GM21360 (cell line): ENCODE measurements at regions not wholly inside any gene's neighbourhood (a gene's known extent, or its start where the extent isn't known, plus 50 kb on each side); places are given as distances from the start of the nearest gene placed in this dataset.

Experiments used
- ATAC-seq: cut with Tn5 transposase; IDR thresholded peaks from one replicate; pipeline ENCODE4 v1.9.1; 2021; ENCODE audit warnings: mild to moderate bottlenecking, moderate library complexity; ENCODE audit not compliant: unreplicated experiment

- no peak for ATAC-seq
These were observed 117.2 kb upstream of the CCDC112 start for GRCh38 chr5:115413651-115414050.

- ATAC-seq = no peak
These were observed 112.6 kb upstream of the CCDC112 start for GRCh38 chr5:115409094-115409493.

- no peak for ATAC-seq
These were observed 106.5 kb upstream of the CCDC112 start for GRCh38 chr5:115402822-115403577.

- no peak for ATAC-seq
These were observed 105.6 kb upstream of the CCDC112 start for GRCh38 chr5:115402092-115402491.

GRCh38 chr5:115398719-115399118 is 102.3 kb upstream of the CCDC112 start:
- ATAC-seq = no peak

GRCh38 chr5:115396688-115397087 is 100.2 kb upstream of the CCDC112 start:
- no peak for ATAC-seq

GRCh38 chr5:115396081-115396480 is 99.6 kb upstream of the CCDC112 start:
- ATAC-seq = no peak

GRCh38 chr5:115394531-115394930 is 98.1 kb upstream of the CCDC112 start:
- no peak for ATAC-seq

- ATAC-seq = no peak
These were observed 96.8 kb upstream of the CCDC112 start for GRCh38 chr5:115393239-115393638.

- no peak for ATAC-seq
These were observed 96.2 kb upstream of the CCDC112 start for GRCh38 chr5:115392611-115393010.

GRCh38 chr5:115391780-115392179 is 95.3 kb upstream of the CCDC112 start:
- no peak for ATAC-seq

GRCh38 chr5:115389799-115390382 is 93.4 kb upstream of the CCDC112 start:
- ATAC-seq = no peak

- ATAC-seq = no peak
These were observed 92.8 kb upstream of the CCDC112 start for GRCh38 chr5:115389034-115389798.

GRCh38 chr5:115388240-115388639 is 91.8 kb upstream of the CCDC112 start:
- no peak for ATAC-seq

- ATAC-seq = no peak
These were observed 91.4 kb upstream of the CCDC112 start for GRCh38 chr5:115387816-115388215.

GRCh38 chr5:115386657-115387056 is 90.2 kb upstream of the CCDC112 start:
- no peak for ATAC-seq

GRCh38 chr5:115384587-115385375 is 88.3 kb upstream of the CCDC112 start:
- no peak for ATAC-seq

GRCh38 chr5:115382989-115383388 is 86.5 kb upstream of the CCDC112 start:
- no peak for ATAC-seq

GRCh38 chr5:115381911-115382662 is 85.6 kb upstream of the CCDC112 start:
- no peak for ATAC-seq

- ATAC-seq = peak; percentile 55
These were observed 83.3 kb upstream of the CCDC112 start for GRCh38 chr5:115379622-115380344.
